ENCODE measurements at regions not wholly inside any gene's neighbourhood (a gene's known extent, or its start where the extent isn't known, plus 50 kb on each side); places are given as distances from the start of the nearest gene placed in this dataset.

- Histone ChIP-seq H3K4me1 (no peaks in the 10 kb centered on the region), H3K27me3 (no peaks in the 10 kb centered on the region), H3K9me3 (no peaks in the 10 kb centered on the region), H3K4me3 (no peak overlapping the region), H3K36me3 (no peaks in the 10 kb centered on the region), H3K27ac (no peak overlapping the region)
- TF ChIP-seq CTCF (IDR thresholded peaks at IDR 0.05): no peak
- intact Hi-C loops (cut with DNase I): no loop called here
- no peak for DNase-seq (ENCODE audit: low spot score in 2 of 2)
Measured at GRCh38 chr6:91994787-91995186, 1407.9 kb upstream of the MAP3K7 start.

GRCh38 chr6:91982559-91982958, 1395.7 kb upstream of the MAP3K7 start:
- Histone ChIP-seq H3K4me1 (no peaks in the 10 kb centered on the region), H3K27ac (no peak overlapping the region), H3K4me3 (no peak overlapping the region), H3K9me3 (no peaks in the 10 kb centered on the region), H3K27me3 (no peaks in the 10 kb centered on the region), H3K36me3 (no peaks in the 10 kb centered on the region)
- no peak for TF ChIP-seq CTCF (IDR thresholded peaks at IDR 0.05)
- intact Hi-C loops (cut with DNase I): no loop called here
- DNase-seq (ENCODE audit: low spot score in 2 of 2): no peak

GRCh38 chr6:91976797-91977196, 1389.9 kb upstream of the MAP3K7 start:
- Histone ChIP-seq H3K9me3 (no peaks in the 10 kb centered on the region), H3K36me3 (no peaks in the 10 kb centered on the region), H3K27me3 (no peaks in the 10 kb centered on the region), H3K4me1 (no peaks in the 10 kb centered on the region), H3K27ac (no peak overlapping the region), H3K4me3 (no peak overlapping the region)
- intact Hi-C loops (cut with DNase I): no loop called here
- no peak for TF ChIP-seq CTCF (IDR thresholded peaks at IDR 0.05)
- DNase-seq (ENCODE audit: low spot score in 2 of 2): no peak

- H3K4me3 ChIP-seq: no peak overlapping the region
- no peak for TF ChIP-seq CTCF (IDR thresholded peaks at IDR 0.05)
- H3K27ac ChIP-seq: no peak overlapping the region
- H3K9me3 ChIP-seq: no peaks in the 10 kb centered on the region
- no peaks in the 10 kb centered on the region for H3K27me3 ChIP-seq
- no peaks in the 10 kb centered on the region for H3K4me1 ChIP-seq
- intact Hi-C loops (cut with DNase I): no loop called here
- no peaks in the 10 kb centered on the region for H3K36me3 ChIP-seq
- no peak for DNase-seq (ENCODE audit: low spot score in 2 of 2)
Measured at GRCh38 chr6:91970700-91971099, 1383.8 kb upstream of the MAP3K7 start.

- intact Hi-C loops (cut with DNase I): no loop called here
- no peaks in the 10 kb centered on the region for H3K27me3 ChIP-seq
- H3K27ac ChIP-seq: no peak overlapping the region
- H3K9me3 ChIP-seq: no peaks in the 10 kb centered on the region
- H3K36me3 ChIP-seq: no peaks in the 10 kb centered on the region
- no peak for TF ChIP-seq CTCF (IDR thresholded peaks at IDR 0.05)
- no peak for DNase-seq (ENCODE audit: low spot score in 2 of 2)
- no peak overlapping the region for H3K4me3 ChIP-seq
- H3K4me1 ChIP-seq: no peaks in the 10 kb centered on the region
Measured at GRCh38 chr6:91965872-91966271, 1379.0 kb upstream of the MAP3K7 start.

- Histone ChIP-seq H3K27ac (no peak overlapping the region), H3K4me3 (no peak overlapping the region), H3K4me1 (no peaks in the 10 kb centered on the region), H3K9me3 (no peaks in the 10 kb centered on the region), H3K36me3 (no peaks in the 10 kb centered on the region), H3K27me3 (no peaks in the 10 kb centered on the region)
- no peak for TF ChIP-seq CTCF (IDR thresholded peaks at IDR 0.05)
- intact Hi-C loops (cut with DNase I): no loop called here
- DNase-seq (ENCODE audit: low spot score in 2 of 2): no peak
Measured at GRCh38 chr6:91961671-91962070, 1374.8 kb upstream of the MAP3K7 start.
